GM12872 (cell line): ENCODE measurements at regions not wholly inside any gene's neighbourhood (a gene's known extent, or its start where the extent isn't known, plus 50 kb on each side); places are given as distances from the start of the nearest gene placed in this dataset.

Experiments
- TF ChIP-seq, protein P1 (sequence below): IDR thresholded peaks from 3 replicates; pipeline ENCODE4 v1.5.1; 2011; ENCODE audit warnings: low read depth, mild to moderate bottlenecking, low read length, moderate library complexity; ENCODE audit not compliant: insufficient read depth

DNA sequence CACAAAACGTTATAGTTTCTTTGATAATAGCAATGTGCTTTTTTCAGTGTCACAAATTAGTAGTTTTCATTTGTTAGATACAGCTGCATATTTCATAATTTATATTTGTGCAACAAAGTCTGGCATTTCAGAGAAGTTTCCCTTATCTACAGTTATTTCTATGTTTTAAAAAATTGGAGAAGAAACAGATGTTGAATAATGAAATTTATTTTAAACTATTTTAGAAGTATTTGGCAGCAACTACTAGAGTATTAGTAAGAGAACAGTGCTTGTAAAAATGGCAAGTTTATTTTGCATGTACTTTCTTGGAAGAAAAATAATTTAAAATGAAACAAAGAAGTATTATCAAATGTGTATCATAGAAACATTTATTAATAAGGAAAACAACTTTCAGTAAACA lies 68.6 kb upstream of the COL5A2 start:
- TF ChIP-seq, protein P1, sequence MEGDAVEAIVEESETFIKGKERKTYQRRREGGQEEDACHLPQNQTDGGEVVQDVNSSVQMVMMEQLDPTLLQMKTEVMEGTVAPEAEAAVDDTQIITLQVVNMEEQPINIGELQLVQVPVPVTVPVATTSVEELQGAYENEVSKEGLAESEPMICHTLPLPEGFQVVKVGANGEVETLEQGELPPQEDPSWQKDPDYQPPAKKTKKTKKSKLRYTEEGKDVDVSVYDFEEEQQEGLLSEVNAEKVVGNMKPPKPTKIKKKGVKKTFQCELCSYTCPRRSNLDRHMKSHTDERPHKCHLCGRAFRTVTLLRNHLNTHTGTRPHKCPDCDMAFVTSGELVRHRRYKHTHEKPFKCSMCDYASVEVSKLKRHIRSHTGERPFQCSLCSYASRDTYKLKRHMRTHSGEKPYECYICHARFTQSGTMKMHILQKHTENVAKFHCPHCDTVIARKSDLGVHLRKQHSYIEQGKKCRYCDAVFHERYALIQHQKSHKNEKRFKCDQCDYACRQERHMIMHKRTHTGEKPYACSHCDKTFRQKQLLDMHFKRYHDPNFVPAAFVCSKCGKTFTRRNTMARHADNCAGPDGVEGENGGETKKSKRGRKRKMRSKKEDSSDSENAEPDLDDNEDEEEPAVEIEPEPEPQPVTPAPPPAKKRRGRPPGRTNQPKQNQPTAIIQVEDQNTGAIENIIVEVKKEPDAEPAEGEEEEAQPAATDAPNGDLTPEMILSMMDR: no peak

DNA sequence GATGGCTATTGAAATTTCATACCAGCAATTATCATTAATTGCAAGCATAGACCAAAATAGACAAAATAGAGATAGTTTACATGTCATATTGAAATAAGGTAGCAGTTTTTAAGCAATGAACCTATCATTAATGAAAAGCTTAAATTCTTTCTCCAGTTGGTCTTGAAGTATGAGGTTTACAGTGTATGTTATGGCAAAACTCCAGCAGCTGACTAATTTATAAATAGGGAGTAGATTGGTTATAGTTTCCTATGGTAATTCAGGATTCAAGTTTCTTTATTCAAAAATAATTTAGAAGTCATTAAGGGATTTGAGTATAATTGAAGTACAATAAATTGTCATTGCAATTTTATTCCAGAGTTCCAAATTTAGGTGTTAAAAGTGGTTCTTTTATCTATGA lies 69.6 kb upstream of the COL5A2 start:
- TF ChIP-seq, protein P1: no peak

DNA sequence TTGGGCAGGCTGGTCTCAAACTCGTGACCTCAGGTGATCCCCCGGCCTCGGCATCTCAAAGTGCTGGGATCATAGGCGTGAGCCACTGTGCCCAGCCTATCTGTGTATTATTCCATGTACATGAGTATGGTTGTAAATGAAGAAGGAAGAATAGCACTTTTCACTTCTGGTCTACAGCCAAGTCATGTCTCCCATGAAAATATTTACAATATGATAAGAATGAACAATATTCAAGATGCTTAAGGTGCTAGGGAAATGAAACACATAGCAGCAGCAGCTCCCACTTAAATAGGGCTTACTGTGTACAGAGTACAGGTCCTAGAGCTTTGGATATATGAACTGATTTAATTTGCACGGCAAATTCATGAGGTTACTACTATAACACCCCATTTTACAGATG lies 70.3 kb upstream of the COL5A2 start:
- TF ChIP-seq, protein P1: no peak

DNA sequence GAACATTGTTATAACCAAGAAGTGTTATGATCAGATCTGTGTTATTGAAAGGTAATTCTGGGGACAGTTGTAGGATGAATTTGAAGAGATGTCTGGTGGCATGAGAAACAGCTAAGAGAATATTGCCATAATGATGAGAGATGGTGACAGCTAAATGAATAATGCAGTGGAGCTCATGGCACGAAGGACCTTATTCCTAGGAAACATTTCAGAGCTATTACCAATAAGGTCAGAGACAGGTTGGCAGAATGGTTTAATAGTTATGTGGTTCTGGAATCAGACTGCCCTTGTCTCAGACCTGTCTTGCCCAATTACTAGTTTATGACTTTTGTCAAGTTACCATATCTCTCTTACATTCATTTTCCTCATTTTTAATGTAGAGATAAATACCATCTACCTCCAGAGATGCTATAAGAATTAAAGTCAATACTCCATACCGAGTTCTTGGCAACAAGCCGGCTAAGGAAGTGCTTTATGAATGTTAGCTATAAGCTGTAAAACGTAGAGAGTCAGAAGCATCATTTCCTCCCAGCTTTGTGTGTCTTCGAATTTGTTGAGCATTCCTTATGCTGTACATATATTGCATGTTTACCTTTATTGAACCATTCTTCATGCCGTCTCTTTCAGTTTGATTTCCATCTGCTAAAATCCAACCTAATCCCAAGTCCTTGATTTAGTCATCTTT lies 73.6 kb upstream of the COL5A2 start:
- TF ChIP-seq, protein P1: no peak

DNA sequence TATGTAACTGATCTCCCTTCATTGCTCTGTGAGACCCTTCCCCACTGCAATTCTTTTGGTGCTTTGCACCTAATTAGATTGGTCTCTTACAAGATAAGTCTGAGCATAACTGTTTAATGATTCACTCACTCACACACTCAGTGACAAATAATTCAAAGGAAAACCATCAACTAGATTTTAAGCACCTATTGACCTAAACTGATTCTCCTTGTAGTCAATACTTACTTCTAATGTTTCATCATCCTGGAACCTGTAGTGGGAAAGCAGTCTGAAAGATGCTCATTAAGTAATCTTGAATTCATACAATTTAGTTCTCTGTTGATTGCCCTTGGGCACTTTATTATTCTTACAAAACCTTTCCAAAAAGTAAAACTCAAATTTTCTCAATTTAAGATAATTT lies 74.3 kb upstream of the COL5A2 start:
- TF ChIP-seq, protein P1: no peak

DNA sequence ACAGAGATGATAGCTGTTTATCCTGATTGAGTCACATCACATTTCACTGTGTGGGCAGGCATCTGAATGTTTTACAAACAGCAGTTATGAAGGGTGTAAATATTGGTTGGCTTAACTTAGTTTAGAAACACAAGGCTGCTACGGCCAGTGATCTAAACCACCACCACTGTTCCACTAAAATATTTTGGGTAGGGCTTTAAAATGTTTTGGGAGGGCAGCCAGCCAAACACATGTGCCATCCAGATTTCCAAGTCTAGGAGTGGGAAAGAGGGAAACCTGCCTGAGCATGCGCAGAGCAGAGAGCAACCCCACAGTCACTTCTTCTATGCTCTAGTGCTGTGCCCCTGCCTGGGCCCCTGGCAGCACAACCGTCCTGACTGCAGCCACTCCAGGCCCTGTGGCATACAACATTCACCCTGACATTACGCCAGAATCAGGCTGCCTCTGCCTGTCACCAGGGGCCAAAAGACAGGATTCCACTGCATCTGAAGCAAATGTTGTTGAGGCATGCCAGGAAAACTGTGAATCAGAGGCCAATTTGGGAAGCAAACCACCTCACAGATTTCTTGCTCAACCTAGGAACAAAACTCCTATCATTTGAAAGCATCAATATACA lies 74.8 kb upstream of the COL5A2 start:
- TF ChIP-seq, protein P1: no peak

DNA sequence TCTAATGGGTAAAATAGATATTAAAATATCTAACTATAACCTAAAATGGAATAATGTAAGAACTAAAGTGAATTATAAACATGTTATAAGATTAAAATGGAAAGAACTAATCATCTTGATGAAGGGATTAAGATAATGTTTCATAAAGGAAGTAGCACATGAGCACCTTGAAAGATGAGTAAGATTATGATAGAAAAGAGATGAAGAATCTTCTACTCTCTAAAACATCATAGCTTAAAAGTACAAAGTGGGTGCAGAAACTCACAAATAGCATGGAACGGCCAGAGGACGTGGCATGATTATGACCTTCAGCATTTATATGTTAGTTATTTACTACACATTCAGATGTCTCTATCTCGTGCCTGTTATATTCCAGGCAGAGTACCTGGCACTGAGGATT lies 76.2 kb upstream of the COL5A2 start:
- TF ChIP-seq, protein P1: no peak
